ENCODE measurements at regions not wholly inside any gene's neighbourhood (a gene's known extent, or its start where the extent isn't known, plus 50 kb on each side); places are given as distances from the start of the nearest gene placed in this dataset.
"Not testable (repeated sequence)": the region's sequence is repeated elsewhere in the genome, so short reads cannot be mapped to it uniquely, and the experiment has no call there.

DNA sequence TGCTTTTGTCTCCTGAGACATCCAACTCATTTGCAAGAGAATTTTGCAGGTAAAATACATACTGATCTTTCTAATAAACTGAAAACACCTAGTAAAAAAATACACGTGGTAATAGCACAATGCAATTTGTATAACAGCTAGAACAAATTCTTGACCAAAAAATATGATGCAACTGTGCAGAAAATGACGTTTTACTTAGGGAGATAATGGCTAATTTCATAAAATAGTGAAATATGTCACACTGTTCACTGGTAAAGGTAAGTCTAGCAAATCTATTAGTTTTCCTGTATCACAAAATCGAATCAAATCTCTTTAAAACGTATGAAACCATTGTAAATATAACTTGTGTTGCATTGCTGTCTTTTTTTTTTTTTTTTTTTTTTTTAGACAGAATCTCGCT lies 130.0 kb downstream of the VPREB1 start:
- DNase-seq: no peak
- Mint-ChIP-seq H3K9me3 (no peaks in the 10 kb centered on the region), H3K27me3 (peaks cover 9% of the 10 kb centered on the region), H3K36me3 (ENCODE audit: low read depth) (no peaks in the 10 kb centered on the region), H3K4me3 (no peak overlapping the region), H3K4me1 (no peaks in the 10 kb centered on the region), H3K27ac (no peak overlapping the region)
- no peak for ATAC-seq

DNA sequence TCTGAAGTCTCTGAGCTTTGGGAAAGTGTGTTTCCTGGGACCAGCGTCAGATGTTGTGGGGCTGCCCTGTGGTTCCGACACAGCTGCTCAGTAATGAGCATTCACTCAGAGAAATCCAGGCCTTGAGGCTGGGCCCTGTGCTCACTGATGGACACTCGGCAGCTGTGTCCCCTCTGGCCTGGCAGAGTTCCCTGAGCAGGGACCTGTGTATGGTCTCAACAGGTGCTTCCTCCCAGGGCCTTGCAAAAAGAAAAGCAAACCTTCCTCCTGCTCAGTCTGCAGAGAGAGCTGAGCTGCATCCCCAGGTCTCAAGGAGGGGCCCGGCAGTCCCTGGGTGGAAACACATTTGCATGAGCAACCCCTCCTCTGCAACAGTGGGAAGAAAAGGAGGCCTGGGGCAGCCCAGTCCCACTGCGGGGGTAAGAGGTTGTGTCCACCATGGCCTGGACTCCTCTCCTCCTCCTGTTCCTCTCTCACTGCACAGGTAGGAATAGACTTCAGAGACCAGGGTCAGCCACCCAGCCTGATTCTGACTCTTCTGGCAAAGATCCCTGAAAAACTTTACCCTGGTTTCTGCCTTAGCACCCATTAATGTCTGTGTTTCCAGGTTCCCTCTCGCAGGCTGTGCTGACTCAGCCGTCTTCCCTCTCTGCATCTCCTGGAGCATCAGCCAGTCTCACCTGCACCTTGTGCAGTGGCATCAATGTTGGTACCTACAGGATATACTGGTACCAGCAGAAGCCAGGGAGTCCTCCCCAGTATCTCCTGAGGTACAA lies 131.2 kb downstream of the VPREB1 start:
- Mint-ChIP-seq H3K27me3 (peaks cover 10% of the 10 kb centered on the region), H3K4me3 (no peak overlapping the region), H3K4me1 (peaks cover 6% of the 10 kb centered on the region), H3K9me3 (no peaks in the 10 kb centered on the region), H3K27ac (no peak overlapping the region), H3K36me3 (ENCODE audit: low read depth) (no peaks in the 10 kb centered on the region)
- DNase-seq (no peak), ATAC-seq (no peak)

DNA sequence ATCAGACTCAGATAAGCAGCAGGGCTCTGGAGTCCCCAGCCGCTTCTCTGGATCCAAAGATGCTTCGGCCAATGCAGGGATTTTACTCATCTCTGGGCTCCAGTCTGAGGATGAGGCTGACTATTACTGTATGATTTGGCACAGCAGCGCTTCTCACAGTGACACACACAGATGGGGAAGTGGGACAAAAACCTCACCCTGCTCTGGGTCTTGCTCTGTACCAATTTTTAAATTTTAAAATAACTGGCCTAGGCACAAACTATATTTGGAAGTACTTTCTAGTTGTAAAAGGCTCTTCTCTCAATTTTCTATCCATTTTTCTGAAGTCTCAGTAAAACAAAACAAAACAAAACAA lies 131.7 kb downstream of the VPREB1 start:
- Mint-ChIP-seq H3K4me3 (no peak overlapping the region), H3K27ac (no peak overlapping the region), H3K36me3 (ENCODE audit: low read depth) (no peaks in the 10 kb centered on the region), H3K4me1 (peaks cover 6% of the 10 kb centered on the region), H3K27me3 (peaks cover 10% of the 10 kb centered on the region), H3K9me3 (no peaks in the 10 kb centered on the region)
- ATAC-seq (no peak), DNase-seq (no peak)

DNA sequence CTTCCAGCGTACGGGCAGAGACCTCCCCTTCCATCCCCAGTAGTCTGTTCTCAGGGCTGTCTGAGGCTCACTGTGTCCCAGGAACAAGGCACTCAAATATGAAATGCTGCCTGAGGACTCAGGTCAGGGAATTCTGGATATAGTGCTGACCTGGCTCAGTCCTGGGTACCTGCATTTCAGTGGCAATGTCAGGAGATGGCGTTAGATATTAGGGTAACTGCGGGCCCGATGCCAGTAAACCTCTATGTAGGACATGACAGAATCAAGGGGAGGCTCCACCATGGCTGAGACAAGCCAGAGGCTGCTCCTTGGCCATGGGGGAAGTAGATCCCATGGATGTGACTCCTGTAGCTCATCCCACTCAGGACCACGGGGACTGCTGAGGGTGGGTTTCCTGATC lies 131.7 kb downstream of the ZNF280B start:
- ATAC-seq; H3K27ac Mint-ChIP-seq; DNase-seq; H3K4me3 Mint-ChIP-seq; H3K36me3 Mint-ChIP-seq (ENCODE audit: low read depth); H3K4me1 Mint-ChIP-seq; H3K27me3 Mint-ChIP-seq; H3K9me3 Mint-ChIP-seq: not testable (repeated sequence)

DNA sequence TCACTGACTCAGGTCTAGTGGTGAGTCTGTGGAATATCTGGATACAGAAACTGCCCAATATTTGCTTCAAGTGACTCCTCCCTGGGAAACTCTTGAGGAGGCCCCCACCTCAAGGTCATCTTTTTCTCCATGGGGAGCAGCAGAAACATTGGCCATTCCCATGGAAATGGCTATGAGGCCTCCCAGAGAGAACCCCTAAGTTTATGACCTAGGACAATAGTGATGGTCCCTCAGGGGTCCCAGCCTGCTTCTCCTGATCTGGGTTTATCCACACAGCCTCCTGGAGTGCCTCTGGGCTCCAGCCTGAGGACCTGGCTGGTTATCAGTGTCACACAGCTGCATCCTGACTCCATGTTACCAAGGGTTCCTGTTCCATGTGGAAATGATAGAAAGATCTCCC lies 131.2 kb downstream of the ZNF280B start:
- Mint-ChIP-seq H3K9me3 (no peaks in the 10 kb centered on the region), H3K27me3 (peaks cover 8% of the 10 kb centered on the region), H3K4me1 (peaks cover 6% of the 10 kb centered on the region), H3K36me3 (ENCODE audit: low read depth) (no peaks in the 10 kb centered on the region), H3K4me3 (no peak overlapping the region), H3K27ac (no peak overlapping the region)
- ATAC-seq (no peak), DNase-seq (no peak)

DNA sequence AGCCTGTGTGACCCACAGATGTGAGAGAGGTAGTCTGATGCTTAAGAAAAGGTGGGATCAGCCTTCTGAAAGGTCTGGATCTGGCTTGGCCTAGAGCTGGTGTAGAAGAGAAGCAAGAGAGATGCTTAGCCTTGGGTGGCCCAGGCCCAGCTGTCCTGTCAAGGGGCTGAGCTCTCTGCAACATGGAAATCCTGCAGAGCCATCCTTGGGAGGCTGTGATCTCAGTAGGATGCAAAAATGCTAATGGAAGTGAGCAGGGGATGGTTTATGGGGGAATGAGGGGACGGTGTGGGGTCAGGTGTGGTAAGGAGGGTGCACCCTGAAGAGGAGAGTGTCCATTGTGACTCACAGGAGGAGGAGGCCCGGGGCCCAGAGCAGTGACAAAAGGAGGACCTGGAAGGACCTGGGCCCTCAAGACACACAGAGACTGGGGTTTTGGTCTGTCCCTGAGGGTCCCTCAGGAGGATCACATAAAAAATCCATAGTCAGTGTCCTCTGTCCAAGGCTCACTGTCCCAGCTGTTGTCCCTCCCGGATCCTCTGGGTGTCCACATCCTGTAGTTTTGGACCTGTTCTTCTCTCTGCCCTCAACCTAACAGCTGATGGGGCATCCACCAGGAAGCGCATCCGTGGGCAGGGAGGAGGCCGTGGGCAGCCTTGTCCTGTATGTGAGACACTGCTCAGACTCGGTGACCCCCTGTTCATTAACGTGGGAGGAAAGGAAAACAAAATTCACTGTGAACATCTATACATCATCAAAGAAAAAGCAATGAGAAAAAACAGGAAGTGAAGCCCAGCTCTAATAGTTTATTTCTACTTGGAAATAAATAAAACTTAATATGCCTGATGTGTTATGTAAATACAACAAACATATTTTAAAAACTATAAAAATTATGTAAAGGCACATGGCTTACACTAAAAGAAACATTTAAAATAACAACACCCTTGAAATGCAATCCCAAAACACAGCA lies 129.8 kb downstream of the ZNF280B start:
- no peak for ATAC-seq
- Mint-ChIP-seq H3K9me3 (no peaks in the 10 kb centered on the region), H3K27me3 (peaks cover 11% of the 10 kb centered on the region), H3K4me3 (no peak overlapping the region), H3K4me1 (peaks cover 6% of the 10 kb centered on the region), H3K36me3 (ENCODE audit: low read depth) (no peaks in the 10 kb centered on the region), H3K27ac (no peak overlapping the region)
- DNase-seq: no peak

DNA sequence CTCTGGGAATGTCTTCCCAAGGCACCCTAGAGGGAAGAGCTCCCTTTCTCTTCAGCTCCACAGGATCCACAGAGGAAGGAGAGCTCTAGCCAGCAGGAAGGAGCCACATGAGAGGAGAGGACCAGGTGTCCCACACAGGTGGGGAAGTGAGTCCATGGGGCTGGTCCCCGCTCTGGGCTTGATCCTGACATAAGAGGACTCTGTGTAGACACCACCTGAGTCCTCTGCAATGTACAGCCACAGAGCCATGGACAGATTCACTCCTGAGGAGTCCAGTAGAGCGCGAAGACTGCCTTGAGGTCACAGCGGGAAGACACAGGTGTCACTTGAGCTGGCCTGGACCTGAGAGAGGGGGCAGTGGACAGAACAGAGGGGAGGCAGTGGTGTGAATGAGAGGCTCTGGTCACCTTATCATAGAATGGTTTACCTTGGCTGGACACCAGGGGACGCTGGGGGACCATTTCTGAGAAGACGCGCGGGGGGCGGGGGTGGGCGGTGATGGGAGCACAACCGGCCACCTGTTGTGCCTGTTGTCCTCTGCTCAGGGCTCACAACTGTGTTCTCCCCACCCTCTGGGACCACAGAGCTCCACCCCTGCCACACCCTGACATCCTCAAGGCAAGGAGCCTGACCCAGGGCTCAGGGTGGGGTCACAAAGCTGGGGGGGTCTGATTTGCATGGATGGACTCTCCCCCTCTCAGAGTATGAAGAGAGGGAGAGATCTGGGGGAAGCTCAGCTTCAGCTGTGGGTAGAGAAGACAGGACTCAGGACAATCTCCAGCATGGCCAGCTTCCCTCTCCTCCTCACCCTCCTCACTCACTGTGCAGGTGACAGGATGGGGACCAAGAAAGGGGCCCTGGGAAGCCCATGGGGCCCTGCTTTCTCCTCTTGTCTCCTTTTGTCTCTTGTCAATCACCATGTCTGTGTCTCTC lies 128.2 kb downstream of the ZNF280B start:
- peak; percentile 35 for ATAC-seq
- peaks cover 8% of the 10 kb centered on the region for H3K27me3 Mint-ChIP-seq
- H3K27ac Mint-ChIP-seq: no peak overlapping the region
- H3K36me3 Mint-ChIP-seq (ENCODE audit: low read depth): no peaks in the 10 kb centered on the region
- peaks cover 6% of the 10 kb centered on the region for H3K4me1 Mint-ChIP-seq
- H3K4me3 Mint-ChIP-seq: no peak overlapping the region
- H3K9me3 Mint-ChIP-seq: no peaks in the 10 kb centered on the region
- DNase-seq: no peak

DNA sequence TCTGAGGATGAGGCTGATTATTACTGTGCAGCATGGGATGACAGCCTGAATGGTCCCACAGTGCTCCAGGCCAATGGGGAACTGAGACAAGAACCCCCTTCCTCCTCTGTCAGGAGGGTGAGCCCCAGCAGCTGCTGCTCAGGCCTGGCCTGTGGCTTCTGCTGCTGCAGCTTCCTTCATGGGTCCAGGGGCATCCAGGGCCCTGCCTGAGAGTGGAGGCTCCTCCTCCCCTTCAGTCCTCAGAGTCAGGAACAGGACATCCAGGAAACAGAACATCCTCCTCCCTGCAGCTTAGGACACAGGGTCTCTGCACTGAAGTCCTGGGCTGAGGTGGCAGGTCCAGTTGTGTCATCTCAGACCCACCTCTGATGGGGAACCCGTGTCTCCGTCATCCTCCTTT lies 127.2 kb downstream of the ZNF280B start:
- peaks cover 11% of the 10 kb centered on the region for H3K27me3 Mint-ChIP-seq
- DNase-seq; H3K36me3 Mint-ChIP-seq (ENCODE audit: low read depth); H3K9me3 Mint-ChIP-seq; ATAC-seq; H3K4me3 Mint-ChIP-seq; H3K27ac Mint-ChIP-seq; H3K4me1 Mint-ChIP-seq: not testable (repeated sequence)

DNA sequence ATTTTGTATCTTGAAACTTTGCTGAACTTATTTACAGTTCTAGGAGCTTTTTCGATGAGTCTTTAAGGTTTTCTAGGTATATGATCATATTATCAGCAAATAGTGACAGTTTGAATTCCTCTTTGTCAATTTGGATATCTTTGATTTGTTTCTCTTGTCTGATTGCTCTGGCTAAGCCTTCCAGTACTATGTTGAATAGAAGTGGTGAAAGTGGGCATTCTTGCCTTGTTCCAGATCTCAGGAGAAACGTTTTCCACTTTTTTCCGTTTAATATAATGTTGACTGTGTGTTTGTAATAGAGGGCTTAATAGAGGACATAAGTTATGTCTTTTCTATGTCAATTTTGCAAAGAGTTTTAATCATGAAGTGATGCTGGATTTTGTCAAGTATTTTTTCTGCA lies 124.3 kb downstream of the ZNF280B start:
- Mint-ChIP-seq H3K27me3 (peaks cover 14% of the 10 kb centered on the region), H3K4me1 (peaks cover 6% of the 10 kb centered on the region), H3K9me3 (no peaks in the 10 kb centered on the region), H3K27ac (no peak overlapping the region), H3K36me3 (ENCODE audit: low read depth) (no peaks in the 10 kb centered on the region), H3K4me3 (no peak overlapping the region)
- no peak for ATAC-seq
- DNase-seq: no peak

DNA sequence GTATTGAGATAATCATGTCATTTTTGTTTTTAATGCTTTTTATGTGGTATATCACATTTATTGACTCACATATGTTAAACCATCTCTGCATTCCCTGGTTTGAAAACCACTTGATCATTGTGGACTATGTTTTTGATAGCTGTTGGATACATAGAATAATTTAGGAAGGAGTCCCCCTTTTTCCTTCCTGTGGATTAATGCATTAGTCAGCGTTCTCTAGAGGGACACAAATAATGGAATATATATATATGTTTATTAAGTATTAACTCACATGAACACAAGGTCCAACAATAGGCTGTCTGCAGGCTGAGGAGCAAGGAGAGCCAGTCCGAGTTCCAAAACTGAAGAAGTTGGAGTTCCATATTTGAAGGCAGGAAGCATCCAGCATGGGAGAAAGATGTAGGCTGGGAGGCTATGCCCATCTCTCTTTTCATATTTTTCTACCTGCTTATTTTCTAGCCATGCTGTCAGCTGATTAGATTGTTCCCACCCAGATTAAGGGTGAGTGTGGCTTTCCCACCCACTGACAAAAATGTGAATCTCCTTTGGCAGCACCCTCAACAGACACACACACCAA lies 123.8 kb downstream of the ZNF280B start:
- H3K27me3 Mint-ChIP-seq: peaks cover 14% of the 10 kb centered on the region
- H3K27ac Mint-ChIP-seq: no peak overlapping the region
- no peak for DNase-seq
- ATAC-seq: no peak
- H3K4me3 Mint-ChIP-seq: no peak overlapping the region
- H3K36me3 Mint-ChIP-seq (ENCODE audit: low read depth): no peaks in the 10 kb centered on the region
- H3K4me1 Mint-ChIP-seq: peaks cover 5% of the 10 kb centered on the region
- H3K9me3 Mint-ChIP-seq: no peaks in the 10 kb centered on the region

DNA sequence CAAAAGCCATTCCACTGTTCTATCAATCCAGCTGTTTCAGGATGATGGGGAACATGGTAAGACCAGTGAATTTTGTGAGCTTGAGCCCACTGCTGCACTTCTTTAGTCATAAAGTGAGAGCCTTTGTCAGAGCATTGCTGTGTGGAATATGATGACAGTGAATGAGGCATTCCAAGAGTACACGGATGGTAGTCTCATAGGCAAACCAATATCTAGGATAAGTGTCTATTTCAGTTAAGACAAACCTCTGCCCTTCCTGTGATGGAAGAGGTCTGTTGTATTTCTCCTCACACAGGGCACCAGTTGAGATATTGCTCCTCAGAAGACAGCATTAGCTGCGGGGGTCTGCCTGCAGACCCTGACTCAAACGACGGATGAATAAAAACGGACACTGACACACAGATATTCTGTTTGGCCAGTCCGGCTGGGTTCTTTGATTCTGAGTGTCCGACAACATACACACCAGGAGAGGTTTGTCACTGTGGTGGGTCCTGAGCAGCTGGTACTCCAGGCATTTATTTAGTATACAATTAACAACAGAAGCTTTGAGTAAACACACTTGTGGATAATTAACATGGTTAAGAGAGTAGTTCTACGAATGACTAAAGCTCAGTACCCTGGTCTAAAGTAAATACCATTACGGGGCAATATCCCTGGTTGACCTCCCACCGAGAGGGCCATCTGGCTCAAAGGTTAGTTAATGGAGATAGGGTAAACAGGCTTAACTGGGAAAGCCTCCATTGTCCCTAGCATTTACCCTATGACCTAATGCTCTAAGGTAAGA lies 121.7 kb downstream of the ZNF280B start:
- H3K9me3 Mint-ChIP-seq: no peaks in the 10 kb centered on the region
- H3K27me3 Mint-ChIP-seq: peaks cover 12% of the 10 kb centered on the region
- no peaks in the 10 kb centered on the region for H3K36me3 Mint-ChIP-seq (ENCODE audit: low read depth)
- H3K4me1 Mint-ChIP-seq: no peaks in the 10 kb centered on the region
- no peak overlapping the region for H3K4me3 Mint-ChIP-seq
- ATAC-seq: no peak
- no peak overlapping the region for H3K27ac Mint-ChIP-seq
- no peak for DNase-seq

DNA sequence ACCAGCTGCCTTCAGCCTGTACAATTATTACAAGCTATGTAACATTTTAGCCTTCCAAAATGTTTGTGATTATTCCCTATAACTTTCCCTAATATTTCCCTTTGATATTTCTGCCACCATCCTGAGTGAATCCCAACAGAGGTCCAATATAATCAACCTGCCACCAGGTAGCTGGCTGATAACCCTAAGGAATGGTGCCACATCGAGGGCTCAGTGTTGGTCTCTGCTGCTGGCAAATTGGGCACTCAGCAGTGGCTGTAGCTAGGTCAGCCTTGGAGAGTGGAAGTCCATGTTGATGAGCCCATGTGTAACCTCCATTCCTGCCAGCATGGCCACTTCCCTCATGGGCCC lies 121.2 kb downstream of the ZNF280B start:
- no peak for DNase-seq
- H3K27me3 Mint-ChIP-seq: peaks cover 12% of the 10 kb centered on the region
- ATAC-seq: no peak
- H3K9me3 Mint-ChIP-seq: no peaks in the 10 kb centered on the region
- no peaks in the 10 kb centered on the region for H3K4me1 Mint-ChIP-seq
- H3K36me3 Mint-ChIP-seq (ENCODE audit: low read depth): no peaks in the 10 kb centered on the region
- H3K4me3 Mint-ChIP-seq: no peak overlapping the region
- no peak overlapping the region for H3K27ac Mint-ChIP-seq

DNA sequence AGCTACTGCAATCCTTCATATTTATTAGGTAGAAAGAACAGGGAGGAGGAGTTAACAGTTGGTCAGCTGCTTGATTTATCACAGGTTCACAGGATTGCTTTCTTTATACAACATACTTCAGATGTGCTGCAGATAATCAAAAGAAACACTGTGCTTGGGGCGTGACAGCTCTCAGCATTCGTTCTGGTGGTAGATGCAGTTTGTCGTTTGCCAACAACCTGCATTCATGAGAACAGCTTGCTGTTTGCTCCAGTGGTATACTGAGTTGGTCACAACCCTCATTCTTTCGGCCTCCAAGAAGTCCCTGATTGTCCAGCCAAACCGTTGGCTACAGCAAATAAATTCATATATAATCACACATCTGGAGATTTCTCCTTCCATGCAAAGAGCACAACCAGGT lies 120.5 kb downstream of the ZNF280B start:
- peaks cover 12% of the 10 kb centered on the region for H3K27me3 Mint-ChIP-seq
- no peaks in the 10 kb centered on the region for H3K36me3 Mint-ChIP-seq (ENCODE audit: low read depth)
- H3K9me3 Mint-ChIP-seq: no peaks in the 10 kb centered on the region
- H3K4me3 Mint-ChIP-seq: no peak overlapping the region
- no peaks in the 10 kb centered on the region for H3K4me1 Mint-ChIP-seq
- ATAC-seq: no peak
- H3K27ac Mint-ChIP-seq: no peak overlapping the region
- no peak for DNase-seq
